ENCODE measurements at regions not wholly inside any gene's neighbourhood (a gene's known extent, or its start where the extent isn't known, plus 50 kb on each side); places are given as distances from the start of the nearest gene placed in this dataset.

GRCh38 chr10:131701131-131701947 lies 199.5 kb upstream of the PPP2R2D start:
- peak; percentile 56 for DNase-seq (ENCODE audit: low spot score)
- intact Hi-C loops (cut with DNase I) = loop anchor here in 1 of 2 donors (10.0 kb wide), 1 partner anchor 833 kb away; the partner anchor contains the start of gene INPP5A

DNA sequence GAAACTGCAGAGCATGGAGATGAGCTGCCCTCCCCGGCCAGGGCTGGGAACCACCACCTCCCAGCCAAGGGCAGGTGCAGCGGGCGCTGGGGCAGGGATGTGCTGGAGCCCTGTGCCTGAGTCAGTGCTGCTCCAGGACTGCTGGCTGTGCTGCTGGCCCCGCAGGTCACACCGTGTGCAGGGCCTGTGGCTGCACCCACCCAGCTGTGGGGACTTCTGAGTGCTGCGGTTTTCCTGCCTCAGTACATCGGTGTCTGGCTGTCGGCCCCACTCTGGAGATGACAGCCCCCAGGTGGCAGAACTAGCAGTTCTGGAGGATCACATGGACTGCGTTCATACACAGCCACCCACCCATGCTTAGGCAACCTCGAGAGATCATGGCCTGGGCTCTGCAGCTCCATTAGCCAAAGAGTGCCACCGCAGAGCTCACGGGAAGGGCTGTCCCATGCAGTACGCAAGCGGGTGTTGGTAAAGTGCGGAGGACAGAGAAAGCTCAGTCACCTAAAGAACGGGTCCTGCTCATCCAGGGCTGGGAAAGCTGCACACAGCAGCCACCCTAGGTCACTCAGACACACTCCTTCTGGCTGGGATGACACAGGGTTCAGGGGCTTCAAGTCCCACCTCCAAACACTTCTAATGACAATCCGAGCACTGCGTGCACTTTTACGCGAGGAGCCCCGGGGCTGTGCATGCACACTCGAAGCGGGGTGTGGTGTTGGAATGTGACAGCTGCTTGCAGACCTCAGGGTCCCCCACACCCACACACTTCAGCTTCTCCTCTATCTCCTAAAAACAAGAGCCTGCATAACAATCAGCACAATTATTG lies 198.1 kb upstream of the PPP2R2D start:
- DNase-seq (ENCODE audit: low spot score) = peak; percentile 53

GRCh38 chr10:131703541-131703940 lies 197.3 kb upstream of the PPP2R2D start:
- peak; percentile 62 for DNase-seq (ENCODE audit: low spot score)
- intact Hi-C loops (cut with DNase I) = loop anchor here in 1 of 2 donors (10.0 kb wide), 1 partner anchor 831 kb away; the partner anchor contains the start of gene INPP5A

More for the DNA sequence above, 198.1 kb upstream of the PPP2R2D start:
- intact Hi-C loops (cut with DNase I) = loop anchor here in 1 of 2 donors (10.0 kb wide), 1 partner anchor 832 kb away; the partner anchor contains the start of gene INPP5A

DNA sequence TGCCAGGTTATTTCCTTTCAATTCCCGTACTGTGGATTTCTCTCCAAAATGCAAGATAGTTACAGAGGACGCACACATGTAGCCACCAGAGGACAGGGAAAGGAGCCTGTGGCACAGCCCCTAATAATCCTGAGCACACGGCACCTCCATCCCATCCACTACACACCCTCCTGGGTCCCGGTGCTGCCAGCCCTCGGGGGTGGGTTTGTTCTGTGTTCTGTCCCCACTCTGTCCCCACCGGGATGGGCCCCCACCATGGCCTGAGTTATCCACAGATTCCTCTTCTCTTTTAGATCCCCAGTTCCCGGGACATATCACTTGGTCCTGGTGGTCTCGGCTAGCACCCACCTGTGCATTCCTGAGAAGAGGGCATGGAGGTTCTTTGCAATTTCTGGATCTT lies 196.9 kb upstream of the PPP2R2D start:
- intact Hi-C loops (cut with DNase I) = loop anchor here in 1 of 2 donors (10.0 kb wide), 1 partner anchor 831 kb away; the partner anchor contains the start of gene INPP5A
- DNase-seq (ENCODE audit: low spot score) = peak; percentile 71

DNA sequence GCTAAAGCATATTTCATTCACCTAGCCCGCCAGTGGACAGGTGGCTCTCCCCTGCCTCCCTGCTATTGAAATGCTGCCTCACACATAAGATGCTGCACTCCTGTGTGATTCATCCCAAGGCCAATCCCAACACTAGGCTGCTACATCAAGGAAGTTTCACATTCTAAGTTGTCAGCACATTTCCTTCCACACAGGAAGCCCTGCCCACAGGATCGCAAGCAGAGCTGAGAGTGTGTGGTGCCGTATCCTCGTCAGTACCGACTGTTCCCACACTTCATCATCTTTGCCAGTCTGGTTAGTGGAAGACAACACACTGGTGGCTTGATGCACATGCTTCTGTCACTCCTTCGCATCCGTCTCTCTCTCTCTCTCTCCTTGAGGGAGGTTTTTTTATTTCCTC lies 194.3 kb upstream of the PPP2R2D start:
- intact Hi-C loops (cut with DNase I) = loop anchor here in 1 of 2 donors (10.0 kb wide), 1 partner anchor 828 kb away; the partner anchor contains the start of gene INPP5A
- no peak for DNase-seq (ENCODE audit: low spot score)

GRCh38 chr10:131706952-131707351 lies 193.9 kb upstream of the PPP2R2D start:
- DNase-seq (ENCODE audit: low spot score) = no peak
- intact Hi-C loops (cut with DNase I) = loop anchor here in 1 of 2 donors (10.0 kb wide), 1 partner anchor 828 kb away; the partner anchor contains the start of gene INPP5A

GRCh38 chr10:131708225-131708880 lies 192.5 kb upstream of the PPP2R2D start:
- intact Hi-C loops (cut with DNase I) = loop anchor here in 1 of 2 donors (10.0 kb wide), 1 partner anchor 826 kb away; the partner anchor contains the start of gene INPP5A
- no peak for DNase-seq (ENCODE audit: low spot score)

DNA sequence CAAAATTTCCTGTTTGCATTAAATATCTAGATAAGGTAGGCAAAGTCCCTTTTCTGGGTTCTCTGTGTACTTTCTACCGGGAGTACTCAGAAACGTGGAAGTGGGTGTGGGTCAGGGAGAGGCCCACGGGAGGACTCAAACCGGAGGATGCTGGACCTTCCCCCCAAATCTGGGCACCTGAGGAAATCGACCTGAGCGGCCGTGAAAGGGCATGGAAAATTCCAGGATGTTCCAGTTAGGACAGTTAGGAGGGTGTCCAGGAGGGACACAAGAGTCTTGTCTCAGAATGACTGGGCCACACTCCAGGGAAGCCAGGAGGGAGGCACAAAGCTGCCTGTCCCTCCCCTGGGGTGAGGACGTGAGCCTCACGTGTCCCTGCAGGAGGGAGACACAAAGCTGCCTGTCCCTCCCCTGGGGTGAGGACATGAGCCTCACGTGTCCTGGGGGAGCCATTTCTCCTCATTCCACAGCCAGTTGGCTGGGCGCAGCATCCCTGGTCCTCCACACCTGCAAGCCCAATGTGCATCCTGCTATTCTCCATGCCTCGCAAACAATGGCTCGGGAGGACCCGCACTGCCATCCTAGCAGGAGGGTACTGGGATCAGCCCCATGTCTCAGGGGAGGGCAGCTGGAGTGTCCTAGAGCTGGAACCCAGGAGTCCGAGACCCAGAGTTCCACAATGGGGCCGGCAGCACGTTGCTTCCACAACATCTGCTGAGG lies 190.5 kb upstream of the PPP2R2D start:
- DNase-seq (ENCODE audit: low spot score) = no peak

DNA sequence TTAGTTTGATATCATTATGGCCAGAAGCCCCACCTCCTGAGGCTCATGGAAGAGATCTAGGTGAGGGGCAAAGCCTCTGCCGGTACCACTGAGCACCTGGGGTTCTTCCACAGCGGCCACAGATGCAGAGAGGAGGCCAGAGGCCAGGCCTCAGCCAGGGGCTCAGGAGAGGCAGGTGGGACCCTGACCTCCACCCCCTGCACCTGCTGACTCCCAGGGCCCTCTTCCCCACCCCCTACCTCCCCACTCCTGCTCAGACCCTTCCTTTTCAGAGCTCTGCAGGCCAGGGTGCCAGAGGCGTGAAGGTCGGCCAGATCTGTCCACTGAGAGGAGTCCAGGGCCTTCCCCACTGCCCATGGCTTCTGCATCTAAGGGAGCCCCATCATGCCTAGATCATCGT lies 178.7 kb upstream of the PPP2R2D start:
- peak; percentile 68 for DNase-seq (ENCODE audit: low spot score)

More for the DNA sequence above, 190.5 kb upstream of the PPP2R2D start:
- intact Hi-C loops (cut with DNase I) = no loop called here

DNA sequence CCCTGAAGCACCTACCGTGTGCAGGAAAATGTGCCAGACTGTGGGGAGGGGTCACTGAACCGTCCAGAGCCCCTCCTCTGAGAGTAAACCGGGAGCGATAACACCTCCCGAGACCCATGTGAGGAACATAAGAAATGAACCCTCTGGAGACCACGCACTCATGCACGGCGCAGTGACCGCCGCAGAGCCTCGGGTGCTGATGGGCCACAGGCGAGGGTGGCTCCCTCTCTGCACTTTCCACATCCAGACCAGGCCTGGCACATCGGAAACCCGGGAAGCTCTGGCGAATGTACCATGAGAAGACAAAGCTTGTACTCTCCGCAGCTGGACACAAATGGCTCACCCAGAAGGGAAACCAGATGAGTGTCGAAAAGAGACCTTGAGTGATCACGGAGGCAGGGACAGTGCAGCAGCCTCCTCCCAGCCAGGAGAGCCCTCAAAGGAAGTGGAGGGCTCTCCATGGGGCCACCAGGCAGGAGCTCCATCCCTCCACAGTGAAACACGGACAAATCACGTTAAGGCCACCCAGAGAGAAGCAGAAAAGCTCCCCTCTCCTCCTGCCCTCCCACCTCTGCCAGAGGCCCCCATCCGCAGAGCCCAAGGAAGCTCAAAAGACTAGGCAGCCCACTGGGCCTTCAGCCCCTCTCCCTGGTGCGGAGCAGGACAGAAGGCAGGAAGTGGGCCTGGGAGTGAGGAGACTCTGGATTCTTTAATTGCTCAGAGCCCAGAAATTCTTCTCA lies 178.1 kb upstream of the PPP2R2D start:
- peak; percentile 68 for DNase-seq (ENCODE audit: low spot score)
- intact Hi-C loops (cut with DNase I) = no loop called here

More for the DNA sequence above, 178.7 kb upstream of the PPP2R2D start:
- intact Hi-C loops (cut with DNase I) = no loop called here

DNA sequence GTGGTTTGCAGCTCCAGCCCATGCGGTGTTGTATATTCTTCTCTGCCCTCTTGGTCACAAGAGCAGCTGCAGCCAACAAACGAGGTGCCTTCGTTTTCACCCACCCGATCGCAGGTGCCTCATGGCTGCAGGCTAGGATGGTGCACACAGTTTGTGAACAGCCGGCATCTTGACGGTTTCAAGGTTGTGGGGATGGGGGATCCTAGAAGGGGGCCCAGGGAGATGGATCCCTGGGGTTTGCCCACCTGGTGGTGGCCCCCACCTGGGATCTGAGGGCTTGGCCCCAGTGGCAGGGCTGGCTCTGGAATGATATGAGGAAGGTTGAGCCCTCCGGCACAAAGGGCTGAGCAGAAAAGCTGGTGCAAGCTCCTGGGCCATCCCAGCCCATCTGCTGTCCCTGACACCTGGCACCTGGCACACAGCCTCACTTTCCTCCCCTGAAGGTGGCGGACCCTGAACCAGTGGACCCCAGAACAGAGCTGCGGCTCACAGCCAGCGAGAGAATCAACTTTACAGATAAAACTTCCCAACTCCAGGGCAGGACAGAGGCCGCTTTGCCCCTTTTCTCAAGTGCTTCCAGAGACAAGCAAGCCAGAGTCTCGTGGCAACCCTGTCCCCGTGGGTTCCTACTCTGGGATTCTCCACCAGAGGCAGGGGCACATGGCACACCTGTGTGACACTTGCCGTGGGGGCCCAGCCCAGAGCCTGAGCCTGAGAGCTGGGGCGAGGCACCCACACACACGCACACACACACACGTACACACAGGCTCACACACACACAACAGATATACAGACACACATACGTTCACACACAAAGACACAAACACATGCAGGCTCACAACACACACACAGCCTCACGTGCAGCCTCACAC lies 177.3 kb upstream of the PPP2R2D start:
- intact Hi-C loops (cut with DNase I) = no loop called here
- DNase-seq (ENCODE audit: low spot score) = peak; percentile 58

DNA sequence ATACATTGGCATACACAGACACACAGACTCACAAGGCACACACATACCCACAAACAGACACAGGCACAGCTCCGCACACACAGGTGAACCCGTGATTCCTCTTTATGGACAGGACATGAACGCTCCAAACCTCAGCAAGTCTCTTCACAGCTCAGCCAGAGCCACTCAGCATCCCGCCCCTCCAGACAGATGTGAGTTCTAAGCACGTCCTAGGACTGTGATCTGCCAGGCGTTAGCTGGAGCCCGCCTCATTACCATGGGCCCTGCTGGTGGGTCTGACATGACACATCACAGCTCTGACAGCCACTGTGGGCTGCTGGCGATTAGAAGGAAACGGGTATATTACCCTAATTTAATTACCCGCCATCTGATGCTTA lies 176.7 kb upstream of the PPP2R2D start:
- intact Hi-C loops (cut with DNase I) = no loop called here
- DNase-seq (ENCODE audit: low spot score) = peak; percentile 59

DNA sequence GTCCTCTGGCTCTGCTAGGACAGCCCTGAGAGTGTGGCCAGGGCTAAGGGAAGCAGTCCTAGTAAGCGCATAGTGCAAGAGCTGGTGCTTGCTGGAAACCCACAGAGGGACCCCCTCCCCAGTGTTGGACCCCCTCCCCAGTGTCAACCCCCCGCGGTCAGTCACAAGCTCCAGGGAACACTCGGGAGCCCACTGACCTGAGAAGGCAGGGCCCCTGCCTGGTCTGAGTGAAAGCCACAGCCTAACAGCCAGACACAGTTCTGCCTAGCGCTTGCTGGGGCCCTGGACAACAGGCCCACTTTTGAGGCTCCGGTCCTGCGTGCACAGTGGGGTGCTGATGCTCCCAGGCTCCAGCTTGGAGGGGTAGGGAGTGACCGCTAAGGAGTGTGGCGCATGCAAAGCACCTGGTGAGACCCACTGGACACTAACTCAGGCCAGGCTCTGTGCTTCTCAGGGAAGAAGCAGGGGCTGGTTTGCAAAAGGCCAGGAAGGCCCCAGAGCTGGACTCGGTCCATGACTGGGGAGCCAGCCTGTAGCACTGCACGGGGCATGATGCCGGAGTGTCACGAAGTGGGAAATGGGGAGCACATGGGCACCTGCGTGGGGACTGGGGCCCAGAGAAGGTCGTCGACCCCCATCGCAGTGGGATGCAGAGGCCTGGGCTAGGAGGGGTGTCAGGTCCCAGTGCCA lies 175.8 kb upstream of the PPP2R2D start:
- DNase-seq (ENCODE audit: low spot score) = peak; percentile 65
- intact Hi-C loops (cut with DNase I) = no loop called here

DNA sequence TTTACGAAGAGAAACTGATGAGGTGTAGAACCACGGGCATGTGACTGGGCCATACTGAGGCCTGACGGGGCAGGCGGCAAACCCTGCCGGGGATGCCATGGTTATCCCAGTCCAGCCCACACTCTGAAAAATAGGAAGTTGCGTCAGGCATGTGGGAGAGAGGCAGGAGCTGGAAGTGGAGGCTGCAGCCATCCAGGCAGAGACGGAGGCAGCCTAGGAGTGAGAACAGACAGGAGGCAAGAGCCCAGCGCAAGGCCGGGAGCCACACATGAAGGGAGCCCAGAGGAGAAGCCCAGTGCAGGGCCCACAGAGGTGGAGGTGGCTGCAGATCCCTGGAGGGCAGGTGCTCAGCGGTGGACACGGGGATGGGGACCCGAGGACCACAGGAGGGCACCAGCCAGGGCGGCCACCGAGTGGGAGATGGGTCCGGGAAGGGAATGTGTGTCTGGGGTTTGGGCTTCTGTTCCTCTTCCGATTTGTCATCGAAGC lies 175.2 kb upstream of the PPP2R2D start:
- peak; percentile 49 for DNase-seq (ENCODE audit: low spot score)
- intact Hi-C loops (cut with DNase I) = no loop called here

GRCh38 chr10:131726076-131726880 lies 174.5 kb upstream of the PPP2R2D start:
- peak; percentile 84 for DNase-seq (ENCODE audit: low spot score)
- intact Hi-C loops (cut with DNase I) = no loop called here

Data from posterior vena cava (tissue), 2 donors.